ENCODE measurements at regions not wholly inside any gene's neighbourhood (a gene's known extent, or its start where the extent isn't known, plus 50 kb on each side); places are given as distances from the start of the nearest gene placed in this dataset.

GRCh38 chr2:196251132-196251531 lies 79.8 kb upstream of the STK17B start:
- H3K14ac ChIP-seq (ENCODE audit: insufficient read depth, low read length), result no peak overlapping the region
- H2BK5ac ChIP-seq (ENCODE audit: insufficient read length, low read length), result no peak overlapping the region
- no peak overlapping the region for H3K23ac ChIP-seq (ENCODE audit: insufficient read length, low read depth, low read length)
- no peak overlapping the region for H2BK120ac ChIP-seq (ENCODE audit: low read depth, low read length, poor library complexity, severe bottlenecking)
- H3K9me3 ChIP-seq (ENCODE audit: control insufficient read depth, low read depth, low read length), result no peaks in the 10 kb centered on the region
- no peaks in the 10 kb centered on the region for H3K23me2 ChIP-seq (ENCODE audit: insufficient read length, low read depth, low read length, poor library complexity, severe bottlenecking)
- Mint-ChIP-seq H3K4me3 (no peak overlapping the region), H3K27me3 (ENCODE audit: low read depth) (no peaks in the 10 kb centered on the region), H3K36me3 (ENCODE audit: insufficient read depth in 1 of 3, low read depth in 3 of 3) (peaks cover 0 to 2% (median 0%) of the 10 kb centered on the region in 3 experiments; a peak in 2 of 7 replicates), H3K27ac (no peak overlapping the region; a peak in 1 of 7 replicates), H3K9me3 (no peaks in the 10 kb centered on the region), H3K4me1 (no peaks in the 10 kb centered on the region)
- H4K8ac ChIP-seq (replicated peaks; ENCODE audit: insufficient read length, low read depth, low read length), result no peak overlapping the region
- no peak overlapping the region for H3K27ac ChIP-seq (ENCODE audit: insufficient read length, low read depth, low read length)
- H3K9ac ChIP-seq (ENCODE audit: extremely low read depth, insufficient read length, low read length), result no peak overlapping the region
- WGBS (ENCODE audit: extremely low coverage, insufficient read length, low lambda C conversion rate), result no CpG with 5 or more reads among the region's 3 CpGs
- TF ChIP-seq CTCF (conservative IDR thresholded peaks at IDR 0.05), result no peak
- no peak overlapping the region for H3K18ac ChIP-seq (ENCODE audit: insufficient read length, low read depth, low read length)
- no peak overlapping the region for H2AFZ ChIP-seq (ENCODE audit: low read length)
- no peaks in the 10 kb centered on the region for H3K4me1 ChIP-seq (ENCODE audit: insufficient read depth, low read length)
- no peak overlapping the region for H2BK12ac ChIP-seq (ENCODE audit: insufficient read length, low read depth, low read length)
- no peak overlapping the region for H2AK5ac ChIP-seq (ENCODE audit: insufficient read length, low read length)
- H3K4ac ChIP-seq (ENCODE audit: low read depth, low read length), result no peak overlapping the region
- no peak overlapping the region for H4K91ac ChIP-seq (ENCODE audit: insufficient read length, low read depth, low read length)
- H3K4me2 ChIP-seq (ENCODE audit: insufficient read depth, insufficient read length, low read length), result no peak overlapping the region
- H2BK15ac ChIP-seq (ENCODE audit: low read depth, low read length), result no peak overlapping the region
- DNase-seq, result no peak
- H3K79me1 ChIP-seq (ENCODE audit: insufficient read depth, low read depth, low read length, poor library complexity, severe bottlenecking), result no peaks in the 10 kb centered on the region
- H3T11ph ChIP-seq (ENCODE audit: low read length), result no peak overlapping the region
- H4K20me1 ChIP-seq (ENCODE audit: control insufficient read depth, insufficient read depth, insufficient read length), result no peaks in the 10 kb centered on the region
- H3K56ac ChIP-seq (ENCODE audit: insufficient read length, low read depth, low read length), result no peak overlapping the region
- H3K27me3 ChIP-seq (ENCODE audit: insufficient read depth, low read length), result no peaks in the 10 kb centered on the region
- H4K5ac ChIP-seq (ENCODE audit: insufficient read length, low read depth, low read length), result no peak overlapping the region
- no peaks in the 10 kb centered on the region for H3K79me2 ChIP-seq (ENCODE audit: insufficient read depth, low read length)
- no peak overlapping the region for H2BK20ac ChIP-seq (ENCODE audit: low read depth, low read length, poor library complexity, severe bottlenecking)

Measured in H9 (cell line).